GM12878 (cell line): ENCODE measurements at regions not wholly inside any gene's neighbourhood (a gene's known extent, or its start where the extent isn't known, plus 50 kb on each side); places are given as distances from the start of the nearest gene placed in this dataset.
"Not testable (repeated sequence)": the region's sequence is repeated elsewhere in the genome, so short reads cannot be mapped to it uniquely, and the experiment has no call there.

Experiments
- JUND ChIP-seq: IDR thresholded peaks from 2 replicates; pipeline ENCODE4 v1.6.1; 2012; ENCODE audit warnings: low read depth, mild to moderate bottlenecking, low read length, improper control_type of control experiment, moderate library complexity
- POLR2A ChIP-seq: IDR thresholded peaks from 2 replicates; pipeline ENCODE4 v1.6.1; 2011; ENCODE audit warnings: low read depth, mild to moderate bottlenecking, low read length
- YY1 ChIP-seq: IDR thresholded peaks from 2 replicates; pipeline ENCODE4 v1.6.1; 2011; ENCODE audit warnings: low read depth, mild to moderate bottlenecking, low read length

- TF ChIP-seq YY1, JUND, POLR2A: not testable (repeated sequence)
Measured at GRCh38 chrY:10648813-10649212, 1121.1 kb downstream of the TSPY10 start.
